ENCODE measurements at regions not wholly inside any gene's neighbourhood (a gene's known extent, or its start where the extent isn't known, plus 50 kb on each side); places are given as distances from the start of the nearest gene placed in this dataset.

DNA sequence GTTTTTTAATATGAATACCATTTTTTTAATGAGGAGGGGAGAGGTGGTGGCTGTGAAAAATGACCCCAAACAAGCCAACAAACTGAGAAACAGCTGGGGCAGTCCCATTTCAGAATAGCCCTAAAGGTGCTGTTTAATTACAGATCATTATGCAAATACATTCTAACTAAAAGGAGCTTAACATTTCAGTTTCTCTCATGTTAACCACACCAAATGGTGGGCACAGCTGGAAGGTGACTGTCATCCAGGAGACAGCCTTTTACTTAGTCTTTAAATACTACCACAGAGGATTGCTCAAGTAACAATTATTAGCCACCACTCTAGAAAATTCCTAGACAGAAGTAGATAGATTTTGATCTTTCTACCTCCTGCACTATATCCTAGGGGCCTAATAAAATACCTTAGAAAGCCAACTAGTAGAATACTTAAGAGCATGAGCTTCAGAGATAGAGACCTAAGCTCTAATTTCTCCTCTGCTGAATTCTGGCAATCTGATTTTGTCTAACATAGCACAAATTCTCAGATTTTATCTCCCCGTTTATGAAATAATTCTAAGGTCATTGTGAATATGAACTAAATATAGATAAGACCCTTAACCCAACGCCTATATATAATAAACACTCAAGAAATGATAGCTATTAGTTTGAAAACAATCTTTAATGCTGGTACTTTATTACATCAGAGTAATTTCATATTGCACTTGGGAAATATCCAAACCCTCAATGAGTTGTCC is 615.1 kb upstream of the NRSN1 start:
- TF ChIP-seq NR3C1 (IDR thresholded peaks at IDR 0.05) (no peak), CTCF (IDR thresholded peaks at IDR 0.05) (no peak), EP300 (IDR thresholded peaks at IDR 0.05) (no peak), JUN (IDR thresholded peaks at IDR 0.05) (no peak), JUNB (IDR thresholded peaks at IDR 0.05) (no peak), POLR2AphosphoS2 (conservative IDR thresholded peaks at IDR 0.05; ENCODE audit: low read length) (no peak), CHD2 (IDR thresholded peaks at IDR 0.05; ENCODE audit: low read length, partially characterized antibody) (no peak), TP53 (CRISPR knock-in tag; IDR thresholded peaks at IDR 0.05) (no peak), RFX5 (IDR thresholded peaks at IDR 0.05) (no peak), HMGXB4 (CRISPR knock-in tag; IDR thresholded peaks at IDR 0.05; ENCODE audit: borderline replicate concordance) (no peak)

All from A549 (cell line).